ENCODE measurements at regions not wholly inside any gene's neighbourhood (a gene's known extent, or its start where the extent isn't known, plus 50 kb on each side); places are given as distances from the start of the nearest gene placed in this dataset.

DNA sequence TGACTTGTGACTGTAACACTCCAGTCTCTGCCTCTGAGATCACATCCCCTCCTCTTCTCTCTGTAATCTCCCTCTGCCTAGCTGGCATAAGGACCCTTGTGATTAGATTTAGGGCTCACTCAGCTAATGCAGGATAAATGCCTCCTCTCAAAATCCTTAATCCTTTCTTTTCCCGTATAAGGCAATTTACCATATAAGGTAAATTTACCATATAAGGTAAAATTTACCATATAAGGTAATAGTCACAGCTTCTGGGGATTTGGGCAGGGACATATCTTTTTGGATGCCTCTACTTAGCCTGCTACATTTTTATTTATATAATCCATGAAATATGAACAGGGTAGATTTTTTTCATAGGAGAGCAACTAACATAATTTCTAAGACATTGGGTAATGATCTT lies 318.0 kb upstream of the PUM3 start:
- peak; percentile 81 for DNase-seq

DNA sequence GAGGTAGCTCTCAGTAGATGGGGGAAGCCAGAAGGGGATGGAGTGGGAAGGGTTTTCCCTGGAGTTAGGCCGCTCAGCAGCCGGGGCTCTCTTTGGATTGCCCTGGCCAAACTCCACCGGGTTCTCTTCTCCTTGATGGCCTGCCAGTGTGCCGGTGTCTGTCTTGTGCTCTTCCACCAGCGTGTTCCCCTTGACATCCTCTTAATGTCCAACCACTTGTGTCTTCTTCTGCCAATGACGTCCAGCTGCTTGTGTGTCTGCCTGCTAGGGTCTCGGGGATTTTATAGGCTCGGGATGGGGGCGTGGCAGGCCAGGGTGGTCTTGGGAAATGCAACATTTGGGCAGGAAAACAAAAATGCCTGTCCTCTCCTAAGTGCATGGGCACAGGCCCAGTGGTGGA lies 313.1 kb upstream of the PUM3 start:
- no peak for DNase-seq

DNA sequence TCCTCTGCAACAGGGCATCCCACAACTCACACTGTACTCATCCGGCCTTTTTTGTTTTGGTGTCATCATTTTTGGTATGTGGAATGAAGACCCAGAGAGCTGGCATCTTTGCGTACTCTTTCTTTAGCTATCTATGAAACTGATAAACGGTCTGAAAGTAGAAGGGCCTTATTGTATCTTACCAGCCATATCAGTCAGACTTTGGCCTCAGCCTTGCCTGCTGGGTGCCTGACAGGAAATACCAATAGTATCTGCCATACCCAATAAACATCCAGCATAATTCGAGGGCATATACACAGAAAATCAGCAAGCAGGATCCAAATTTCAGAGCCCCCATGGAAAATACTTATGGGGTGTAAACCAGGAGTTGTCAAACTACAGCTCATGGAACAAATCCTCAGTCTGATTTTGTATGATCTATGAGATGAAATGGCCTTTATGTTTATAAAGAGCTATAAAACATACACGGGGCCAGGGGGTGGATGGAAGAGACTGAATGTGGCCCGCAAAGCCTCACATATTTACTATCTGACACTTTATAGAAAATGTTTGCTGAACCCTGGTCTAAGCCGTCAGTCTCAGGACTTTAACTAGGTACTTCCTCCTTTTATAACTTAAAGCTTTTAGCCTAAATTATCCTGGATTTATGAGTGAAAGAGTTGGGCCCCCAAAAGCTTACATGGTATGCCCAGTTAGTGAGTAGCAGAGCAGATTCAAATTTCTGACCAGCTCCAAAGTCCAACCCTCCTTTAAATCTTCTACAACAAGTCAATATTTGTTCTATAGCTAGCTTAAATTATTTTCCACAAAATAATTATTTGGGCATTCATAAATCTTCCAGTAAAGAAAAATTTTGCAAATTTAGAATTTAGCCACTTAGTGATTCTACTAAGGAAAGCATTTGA lies 308.0 kb upstream of the PUM3 start:
- no peak for DNase-seq

DNA sequence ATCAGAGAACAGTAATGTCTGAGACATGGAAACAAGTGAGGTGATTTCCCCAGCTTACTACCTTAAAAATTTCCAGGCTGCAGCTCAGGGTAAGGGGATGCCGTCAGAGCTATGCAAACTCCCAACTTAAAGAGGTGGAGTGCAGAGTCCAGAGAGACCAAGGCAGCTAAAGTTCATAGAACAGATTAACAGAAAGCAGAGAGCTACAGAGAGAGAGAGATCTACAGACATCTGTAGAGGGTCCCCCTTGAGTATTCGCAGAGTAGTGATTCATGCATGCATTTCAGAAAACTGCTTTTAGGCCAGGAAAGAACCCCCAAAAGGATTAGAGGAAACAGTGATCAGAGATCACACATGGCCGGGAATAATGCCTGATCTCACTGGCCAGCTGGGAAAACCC lies 306.2 kb upstream of the PUM3 start:
- no peak for DNase-seq

DNA sequence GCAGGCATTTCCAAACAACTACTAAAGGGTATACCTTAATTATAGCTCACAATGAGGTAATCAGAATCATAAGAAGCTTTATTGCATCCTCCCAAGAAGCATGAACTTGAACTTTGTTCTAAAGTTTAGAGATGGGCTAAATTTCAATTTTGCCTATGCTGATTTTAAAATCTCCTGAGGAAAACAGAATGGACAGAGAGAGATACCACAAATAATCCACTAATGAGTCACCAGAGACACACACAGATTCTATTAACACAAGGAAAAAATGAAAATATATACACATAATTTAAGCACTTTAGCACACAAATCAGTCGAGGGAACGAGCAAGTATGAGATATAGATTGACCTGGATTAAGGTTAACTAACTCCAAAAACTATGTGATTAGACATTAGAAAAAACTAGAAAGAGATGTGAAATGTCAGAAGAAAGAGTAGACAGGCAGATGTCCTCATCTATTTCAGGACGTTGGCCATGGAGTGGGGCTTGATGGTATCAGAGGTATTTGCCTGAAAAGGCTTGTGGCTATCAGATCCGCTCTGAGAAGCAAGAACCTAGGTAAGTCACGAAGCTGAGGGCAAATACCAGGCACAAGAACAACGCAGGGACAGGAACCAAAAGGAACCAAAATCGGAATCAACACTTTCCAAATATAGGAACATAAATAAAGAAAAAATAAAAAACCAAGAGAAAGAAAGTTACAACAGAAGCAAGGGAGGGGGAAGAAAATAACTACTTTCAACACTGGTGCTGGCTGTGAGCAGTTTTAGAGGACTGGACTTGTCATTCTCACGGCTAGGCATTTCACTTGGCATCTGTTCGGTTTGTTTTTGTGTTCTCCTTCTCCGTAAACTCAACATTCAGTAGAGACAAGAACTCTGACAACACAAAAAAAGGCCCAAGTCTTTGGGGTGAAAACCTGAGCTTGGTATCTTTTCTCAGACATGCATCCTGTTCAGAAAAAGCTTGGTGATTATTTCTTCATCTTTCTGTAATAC lies 294.6 kb upstream of the PUM3 start:
- no peak for DNase-seq

DNA sequence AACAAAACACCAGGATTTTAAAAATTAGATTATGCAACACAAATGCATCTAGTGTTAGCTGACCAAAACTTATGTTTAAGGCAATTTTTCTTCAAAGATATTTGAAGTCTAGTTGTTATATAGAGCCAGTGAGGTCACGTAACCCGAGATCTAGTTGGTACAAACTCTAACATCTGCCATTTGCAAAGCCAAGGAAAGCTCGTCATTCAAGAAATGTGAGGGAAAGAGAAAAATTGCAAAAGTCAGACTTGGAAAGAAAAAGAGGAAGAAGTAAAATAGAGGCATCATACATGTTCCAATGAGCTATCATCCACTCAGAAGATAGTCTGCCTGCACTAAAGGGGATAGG lies 293.4 kb upstream of the PUM3 start:
- no peak for DNase-seq

DNA sequence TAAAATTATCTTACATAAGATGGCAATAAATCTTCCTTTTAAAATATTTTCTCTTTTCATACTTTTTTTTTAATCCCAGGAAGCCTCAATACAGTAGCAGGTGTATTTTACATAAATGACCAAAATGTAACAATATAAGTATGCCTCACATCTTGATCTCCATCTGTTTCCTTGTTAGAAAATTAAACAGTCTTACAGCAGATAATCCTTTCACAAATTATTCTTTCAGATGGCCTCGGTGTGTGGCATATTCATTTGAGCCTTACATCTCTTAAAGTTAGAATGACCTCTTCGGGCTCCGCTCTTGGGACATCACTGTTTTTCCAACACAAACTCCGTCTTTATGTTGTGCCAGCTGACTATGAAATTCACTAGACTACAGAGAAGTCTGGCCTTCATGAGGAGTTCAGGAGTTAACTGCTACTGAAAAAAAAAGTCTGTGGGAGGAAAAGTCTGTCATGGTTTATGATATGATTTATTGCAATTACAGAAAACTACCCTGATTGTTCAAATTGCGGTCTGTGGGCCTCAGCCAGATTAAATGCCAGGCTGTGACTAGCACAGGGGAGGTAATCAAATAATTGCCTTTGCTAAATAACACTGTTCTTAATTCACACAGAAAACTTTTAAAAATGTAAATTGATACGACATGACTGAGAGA lies 292.9 kb upstream of the PUM3 start:
- no peak for DNase-seq

DNA sequence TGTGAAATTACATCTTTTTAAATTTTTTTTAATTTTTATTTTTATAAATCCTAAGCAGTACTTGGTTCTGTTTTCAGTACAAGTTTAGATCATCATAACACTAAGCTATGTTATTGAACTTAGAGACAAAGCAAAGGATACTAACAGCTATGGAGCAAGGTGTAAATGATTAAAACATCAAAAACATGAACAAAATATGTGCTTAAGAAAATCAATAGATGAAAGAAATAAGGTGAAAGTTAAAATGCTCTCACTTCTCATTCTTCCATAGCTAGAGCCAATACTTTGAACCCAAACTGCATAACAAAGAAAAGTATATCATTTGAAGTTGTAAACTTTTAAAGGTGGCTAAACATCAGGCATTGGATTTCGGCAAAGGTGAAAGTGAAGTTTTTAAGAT lies 292.3 kb upstream of the PUM3 start:
- no peak for DNase-seq

DNA sequence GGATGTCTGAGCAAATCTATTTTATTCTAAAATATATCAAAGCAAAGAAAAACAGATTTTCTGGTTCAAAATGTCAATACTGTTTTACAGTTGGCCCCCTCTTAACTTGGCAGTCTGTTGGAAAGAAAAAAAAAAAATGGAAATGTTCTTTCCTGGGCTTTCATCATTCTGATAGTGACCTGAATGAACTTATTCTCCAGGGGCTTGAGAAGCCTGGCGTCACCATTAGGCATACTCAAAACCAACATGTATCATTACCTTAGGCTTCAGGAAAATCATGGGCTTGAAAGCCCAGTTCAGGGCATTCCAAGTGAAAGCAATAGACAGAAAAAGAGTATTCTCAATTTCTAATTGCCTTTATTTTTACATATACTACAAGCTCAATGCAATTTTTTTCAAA lies 283.7 kb upstream of the PUM3 start:
- no peak for DNase-seq

DNA sequence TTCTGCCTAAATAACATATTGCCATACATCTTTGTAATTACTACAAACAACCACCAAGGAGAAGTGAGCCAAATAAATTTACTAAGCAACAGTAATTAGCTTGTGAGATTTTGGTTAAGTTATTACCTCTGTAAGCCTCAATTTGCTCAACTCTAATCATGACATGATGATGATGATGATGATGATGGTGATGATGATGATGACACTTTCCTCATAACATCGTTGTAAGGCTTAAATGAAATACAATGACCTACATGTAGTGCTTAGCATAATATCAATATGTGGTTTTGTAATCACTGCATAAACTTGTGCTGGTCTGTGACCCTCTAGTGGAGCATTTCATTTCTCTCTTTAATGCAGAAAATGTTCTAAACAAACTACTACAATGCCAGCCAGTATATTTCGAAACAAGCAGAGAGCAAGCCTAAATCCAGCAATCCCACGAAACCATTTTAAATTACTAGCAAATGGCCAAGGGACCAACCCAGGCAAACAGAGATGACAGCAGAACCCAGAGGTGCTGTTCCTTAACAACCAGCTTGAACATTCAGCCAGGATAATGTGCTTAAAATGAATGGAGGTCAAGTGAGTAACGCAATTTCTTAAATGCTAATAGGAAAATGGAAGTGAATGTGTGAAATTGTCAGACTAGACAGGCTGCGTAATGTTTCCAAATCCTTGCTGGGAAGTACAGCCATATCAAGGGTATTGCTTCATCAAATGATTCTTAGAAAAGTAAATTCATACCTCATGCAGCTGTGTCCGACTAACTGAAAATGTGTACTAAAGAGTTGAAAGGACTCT lies 281.9 kb upstream of the PUM3 start:
- no peak for DNase-seq

DNA sequence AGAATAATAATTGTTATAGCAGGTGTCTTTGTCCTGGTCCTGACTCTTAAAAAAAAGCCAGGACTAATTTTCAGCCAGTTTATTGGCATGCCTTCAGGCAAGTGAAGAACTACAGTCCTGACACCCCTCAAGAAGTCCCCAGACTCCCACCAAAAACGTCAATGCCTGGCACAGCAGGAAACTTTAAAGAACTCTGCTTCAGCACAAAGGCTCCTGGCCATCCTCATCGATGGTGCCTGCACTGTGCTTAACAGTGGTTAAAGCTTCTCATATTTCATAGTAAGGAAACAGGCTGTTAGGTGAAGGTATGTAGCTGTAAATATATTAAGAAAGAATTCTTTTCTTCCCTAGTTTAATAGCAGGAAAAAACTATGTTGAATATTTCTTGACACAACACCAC lies 280.1 kb upstream of the PUM3 start:
- no peak for DNase-seq

DNA sequence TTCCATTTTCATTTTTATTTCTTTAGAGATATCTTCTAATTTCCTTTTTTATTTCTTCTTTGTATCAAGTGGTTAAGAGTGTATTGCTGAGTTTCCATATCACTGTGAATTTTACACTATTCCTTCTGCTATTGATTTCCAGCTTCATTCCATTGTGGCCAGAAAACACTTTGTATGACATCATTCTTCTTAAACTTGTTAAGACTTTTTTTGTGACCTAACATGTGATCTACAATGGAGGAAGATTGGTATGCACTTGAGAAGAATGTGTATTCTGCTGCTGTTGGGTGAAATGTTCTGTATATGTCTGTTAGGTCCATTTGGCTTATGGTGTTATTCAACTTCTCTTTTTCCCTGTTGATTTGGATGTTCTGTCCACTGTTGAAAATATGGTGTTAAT lies 274.2 kb upstream of the PUM3 start:
- DNase-seq, result no peak

DNA sequence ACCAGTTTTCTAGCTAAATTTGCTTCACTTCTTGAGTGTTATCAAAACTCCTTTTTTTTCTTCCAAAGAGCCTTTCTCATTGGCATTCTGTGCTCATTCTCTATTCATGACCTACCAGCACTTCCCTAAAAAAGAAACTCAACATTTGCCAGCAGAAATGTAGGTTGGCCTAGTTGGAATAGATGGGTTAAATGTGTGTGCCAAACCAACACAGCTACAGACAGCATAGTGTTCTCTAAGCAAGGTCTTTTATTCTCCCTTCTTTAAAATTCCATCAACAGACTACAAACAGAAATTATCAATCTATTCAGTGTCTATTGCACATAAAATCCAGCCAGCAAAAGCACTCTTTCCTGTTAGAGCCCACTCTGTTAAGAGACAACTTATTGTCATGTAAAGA lies 255.8 kb upstream of the PUM3 start:
- DNase-seq, result no peak

DNA sequence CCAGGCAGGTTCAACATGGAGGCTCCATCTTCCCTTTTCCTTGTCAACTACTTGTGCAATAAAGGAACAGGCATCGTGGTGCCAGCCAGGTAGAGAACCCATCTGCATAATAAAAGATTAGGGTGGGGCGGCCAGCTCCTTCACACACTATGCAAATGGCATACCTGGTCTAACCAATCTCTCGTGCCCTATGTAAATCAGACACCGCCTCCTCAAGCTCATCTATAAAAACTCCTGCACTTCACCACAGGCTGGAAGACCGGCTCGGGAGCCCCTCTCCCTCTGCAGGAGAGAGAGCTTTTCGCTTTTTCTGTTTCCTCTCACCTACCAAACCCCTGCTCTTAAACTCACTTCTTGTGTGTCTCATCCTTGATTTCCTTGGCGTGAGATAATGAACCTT lies 244.3 kb upstream of the PUM3 start:
- peak; percentile 9 for DNase-seq

DNA sequence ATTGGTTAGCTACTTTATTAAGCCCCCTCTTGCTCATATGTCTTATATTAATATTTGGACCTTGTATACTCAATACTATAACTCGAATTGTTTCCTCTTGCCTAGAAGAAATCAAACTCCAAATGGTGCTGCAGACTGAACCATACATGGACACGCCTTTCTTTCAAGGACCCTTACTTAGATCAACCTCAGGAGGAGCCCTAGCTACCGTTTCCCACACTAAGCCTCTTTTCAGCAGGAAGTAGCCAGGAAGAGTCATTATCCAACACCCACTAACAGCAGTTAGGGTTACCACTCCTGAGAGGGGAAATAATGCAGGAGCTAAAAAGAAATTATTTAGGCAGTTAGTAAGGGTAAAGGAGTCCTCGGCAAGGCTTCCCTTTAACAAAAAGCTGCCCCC lies 243.8 kb upstream of the PUM3 start:
- DNase-seq, result peak; percentile 3

DNA sequence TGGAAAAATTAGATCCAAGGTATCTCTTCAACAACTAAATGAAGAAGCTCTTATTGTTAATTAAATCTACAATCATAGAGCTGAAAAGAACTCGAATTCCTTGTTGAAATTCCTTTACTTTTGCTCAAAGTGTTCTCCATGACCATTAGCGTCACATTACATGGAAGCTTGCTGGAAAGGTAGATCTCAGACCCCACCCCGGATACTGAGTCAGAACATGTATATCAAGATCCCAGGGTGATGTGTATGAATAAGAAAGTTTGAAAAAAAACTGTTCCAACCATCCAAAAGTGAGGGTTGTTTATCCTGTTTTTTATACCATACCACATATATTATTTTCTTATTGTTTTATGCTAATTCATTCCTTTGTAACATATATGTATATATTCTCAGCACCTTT lies 237.1 kb upstream of the PUM3 start:
- no peak for DNase-seq

DNA sequence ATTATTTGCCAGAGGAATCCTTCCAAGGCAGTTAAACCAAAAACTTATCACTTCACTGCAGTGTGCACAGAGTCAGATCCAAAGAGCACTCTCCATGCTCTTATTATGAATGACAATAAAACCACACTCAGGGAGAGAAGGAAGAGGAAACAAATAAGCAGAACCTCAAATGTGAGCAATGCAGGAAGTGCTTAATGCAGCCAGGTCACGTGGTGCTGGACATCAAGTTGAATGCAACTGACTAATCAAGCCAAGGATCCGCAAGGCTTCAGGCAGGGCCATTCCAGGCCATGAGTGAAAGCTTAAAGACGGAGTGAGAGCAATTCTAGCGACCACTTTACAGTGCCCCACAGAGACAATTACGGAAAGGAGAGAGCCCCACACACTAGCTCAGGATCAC lies 230.4 kb upstream of the PUM3 start:
- no peak for DNase-seq

DNA sequence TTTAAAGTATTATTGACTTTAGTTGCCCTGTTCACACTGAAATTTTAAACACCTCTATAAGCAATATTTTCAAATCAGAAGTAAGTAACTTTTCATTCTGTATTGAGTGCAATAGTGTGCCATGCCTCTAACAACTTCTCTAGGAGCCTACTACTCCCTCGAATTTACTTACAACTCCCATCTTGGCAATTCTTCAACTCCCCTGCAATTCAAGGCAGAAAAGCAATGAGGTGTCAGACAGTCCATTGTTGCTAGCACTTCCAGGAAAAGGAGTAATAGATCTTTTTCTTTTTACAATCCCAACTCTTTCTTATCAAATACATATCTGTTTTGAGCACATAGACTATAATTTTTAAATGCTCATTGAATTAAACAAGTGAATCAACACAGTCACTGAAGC lies 222.7 kb upstream of the PUM3 start:
- no peak for DNase-seq

DNA sequence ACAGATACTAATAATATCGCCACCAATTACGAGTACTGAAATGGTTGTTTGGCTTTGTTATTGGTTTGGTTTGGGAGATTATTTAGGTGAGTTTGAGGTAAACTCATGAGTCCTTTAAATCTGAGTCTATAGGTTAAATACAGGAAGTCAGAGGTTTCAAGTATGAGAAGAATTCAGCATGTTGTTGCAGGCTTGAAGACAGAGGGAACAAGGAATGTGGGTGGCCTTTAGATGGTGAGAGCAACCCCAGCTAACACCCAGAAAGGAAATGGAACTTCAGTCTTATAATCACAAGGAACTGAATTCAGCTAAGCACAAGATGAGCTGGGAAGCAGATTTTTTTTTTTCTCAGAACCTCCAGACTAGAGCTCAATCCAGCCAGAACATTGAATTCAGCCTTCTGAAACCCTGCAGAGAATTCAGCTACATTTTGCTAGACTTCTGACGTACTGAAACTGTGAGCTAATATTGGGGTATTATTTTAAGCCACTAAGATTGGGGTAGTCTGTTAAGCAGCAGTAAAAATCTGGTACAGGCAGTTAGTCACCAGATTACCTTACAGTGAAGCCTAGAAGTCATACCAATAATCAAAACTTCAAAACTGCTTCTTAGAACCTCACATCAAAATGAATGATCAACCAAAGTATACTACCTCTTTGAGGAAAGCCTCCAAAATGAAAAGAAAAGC lies 216.0 kb upstream of the PUM3 start:
- no peak for DNase-seq

DNA sequence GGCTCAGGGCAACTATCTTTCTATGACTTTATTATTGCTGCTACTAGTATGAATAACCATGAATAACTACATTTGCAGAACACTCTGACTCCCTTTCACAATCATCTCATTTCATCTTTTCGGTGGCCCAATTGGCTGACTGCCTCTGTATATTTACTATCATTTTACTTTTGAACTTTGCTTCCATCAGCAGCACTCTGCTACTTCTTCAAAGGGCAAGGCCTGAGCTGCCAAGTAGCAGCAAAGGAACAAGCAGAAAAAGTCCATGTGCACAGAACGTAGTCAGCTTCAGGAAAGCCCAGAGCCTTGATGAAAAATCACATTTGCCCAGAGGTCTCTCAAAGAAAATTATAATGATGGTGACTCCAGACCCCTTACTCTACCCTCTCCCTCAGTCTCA lies 214.5 kb upstream of the PUM3 start:
- DNase-seq, result no peak

DNA sequence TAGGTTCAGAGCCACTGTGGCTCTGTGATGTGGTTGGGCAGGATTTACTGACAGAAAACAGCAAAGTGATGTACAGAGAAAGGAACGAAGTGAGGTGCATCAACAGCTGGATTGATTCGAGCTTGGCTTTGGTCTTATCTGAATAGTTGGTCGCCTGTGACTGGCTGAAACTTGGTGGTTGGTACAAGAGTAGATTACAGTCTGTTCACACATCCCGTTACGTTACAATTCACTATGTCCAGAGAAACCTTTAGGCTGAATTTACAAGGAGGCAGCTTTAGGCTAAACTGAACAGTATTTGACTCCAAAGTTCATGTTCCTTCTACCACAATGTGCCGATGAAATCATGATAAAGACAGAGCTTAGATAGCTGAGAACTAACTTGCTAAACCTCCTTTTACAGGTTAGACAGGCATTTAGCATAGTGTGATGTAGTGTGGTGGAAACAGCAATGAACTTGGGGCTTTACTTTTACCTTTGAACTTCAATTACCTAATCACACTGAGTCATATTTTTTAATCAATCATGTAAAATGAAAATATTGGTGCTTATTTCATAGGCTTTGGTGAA lies 210.2 kb upstream of the PUM3 start:
- no peak for DNase-seq

DNA sequence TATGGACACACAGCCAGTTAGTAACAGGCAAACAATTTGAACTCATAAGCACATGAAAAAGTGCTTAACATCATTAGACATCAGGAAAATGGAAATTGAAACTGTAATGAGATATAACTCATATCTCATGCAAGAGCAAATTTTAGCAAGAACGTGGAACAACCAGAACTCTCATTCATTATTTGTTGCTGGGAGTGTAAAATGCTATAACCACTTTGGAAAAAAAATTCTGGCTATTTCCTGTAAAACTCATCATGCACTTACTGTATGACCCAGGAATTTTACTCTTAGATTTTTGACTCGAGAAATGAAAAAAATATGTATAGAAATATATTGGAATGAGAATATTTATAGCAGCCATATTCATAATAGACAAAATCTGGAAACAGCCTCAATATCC lies 205.7 kb upstream of the PUM3 start:
- no peak for DNase-seq

Data from NCI-H82 (cell line).